HG02938 (cell line): ENCODE measurements at regions not wholly inside any gene's neighbourhood (a gene's known extent, or its start where the extent isn't known, plus 50 kb on each side); places are given as distances from the start of the nearest gene placed in this dataset.
"Not testable (repeated sequence)": the region's sequence is repeated elsewhere in the genome, so short reads cannot be mapped to it uniquely, and the experiment has no call there.

Experiments
- ATAC-seq: cut with Tn5 transposase; IDR thresholded peaks from one replicate; pipeline ENCODE4 v1.9.1; 2021; ENCODE audit warnings: mild to moderate bottlenecking, moderate library complexity; ENCODE audit not compliant: unreplicated experiment

DNA sequence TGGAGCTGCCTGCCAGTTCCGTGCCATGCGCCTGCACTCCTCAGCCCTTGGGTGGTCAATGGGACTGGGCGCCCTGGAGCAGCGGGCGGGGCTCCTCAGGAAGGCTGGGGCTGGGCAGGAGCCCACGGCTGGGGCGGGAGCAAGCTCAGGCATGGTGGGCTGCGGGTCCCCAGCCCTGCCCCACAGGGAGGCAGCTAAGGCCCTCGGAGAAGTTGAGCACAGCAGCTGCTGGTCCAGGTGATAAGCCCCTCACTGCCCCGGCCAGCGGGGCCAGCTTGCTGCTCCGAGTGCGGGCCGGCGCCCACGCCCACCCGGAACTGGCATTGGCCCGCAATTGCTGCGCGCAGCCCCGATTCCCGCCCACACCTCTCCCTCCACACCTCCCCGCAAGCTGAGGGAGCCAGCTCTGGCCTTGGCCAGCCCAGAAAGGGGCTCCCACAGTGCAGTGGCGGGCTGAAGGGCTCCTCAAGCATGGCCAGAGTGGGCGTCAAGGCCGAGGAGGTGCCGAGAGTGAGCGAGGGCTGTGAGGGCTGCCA is 280.3 kb upstream of the SGCG start:
- not testable (repeated sequence) for ATAC-seq

DNA sequence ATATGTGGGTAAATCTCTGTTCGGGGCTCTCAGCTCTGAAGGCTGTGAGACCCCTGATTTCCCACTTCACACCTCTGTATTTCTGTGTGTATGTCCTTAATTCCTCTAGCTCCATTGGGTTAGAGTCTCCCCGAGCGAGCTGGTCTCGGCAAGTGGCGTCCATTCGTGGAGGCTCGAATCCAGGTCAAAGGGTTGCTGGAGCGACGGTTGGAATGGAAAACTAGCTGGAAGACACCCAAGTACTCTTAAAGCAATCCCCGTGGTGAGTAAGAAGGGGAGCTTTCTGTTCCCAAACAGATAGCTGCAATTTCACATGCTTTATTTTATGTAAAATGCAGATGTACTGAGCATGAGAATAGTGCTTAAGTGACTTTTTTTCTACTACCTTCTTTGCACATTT is 277.5 kb upstream of the SGCG start:
- ATAC-seq, result no peak

DNA sequence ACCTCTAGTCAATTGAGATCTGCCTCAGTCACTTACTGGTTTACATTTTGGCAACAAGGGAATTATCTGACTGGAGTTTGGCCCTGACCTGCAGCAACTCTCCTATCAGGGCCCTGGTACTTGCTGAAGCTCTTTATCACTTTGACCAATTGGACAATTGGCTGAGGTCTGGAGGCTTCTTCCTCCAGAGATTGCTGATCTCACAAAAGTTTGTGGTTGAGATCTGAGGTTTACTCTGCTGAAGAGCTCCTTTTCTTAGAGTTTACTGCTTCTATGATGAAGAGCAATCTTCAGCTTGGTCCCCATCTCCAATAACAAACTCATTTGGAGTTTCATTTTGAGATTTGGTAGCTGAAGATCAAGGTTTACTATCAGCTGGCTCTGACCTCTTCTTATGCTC is 276.9 kb upstream of the SGCG start:
- no peak for ATAC-seq

DNA sequence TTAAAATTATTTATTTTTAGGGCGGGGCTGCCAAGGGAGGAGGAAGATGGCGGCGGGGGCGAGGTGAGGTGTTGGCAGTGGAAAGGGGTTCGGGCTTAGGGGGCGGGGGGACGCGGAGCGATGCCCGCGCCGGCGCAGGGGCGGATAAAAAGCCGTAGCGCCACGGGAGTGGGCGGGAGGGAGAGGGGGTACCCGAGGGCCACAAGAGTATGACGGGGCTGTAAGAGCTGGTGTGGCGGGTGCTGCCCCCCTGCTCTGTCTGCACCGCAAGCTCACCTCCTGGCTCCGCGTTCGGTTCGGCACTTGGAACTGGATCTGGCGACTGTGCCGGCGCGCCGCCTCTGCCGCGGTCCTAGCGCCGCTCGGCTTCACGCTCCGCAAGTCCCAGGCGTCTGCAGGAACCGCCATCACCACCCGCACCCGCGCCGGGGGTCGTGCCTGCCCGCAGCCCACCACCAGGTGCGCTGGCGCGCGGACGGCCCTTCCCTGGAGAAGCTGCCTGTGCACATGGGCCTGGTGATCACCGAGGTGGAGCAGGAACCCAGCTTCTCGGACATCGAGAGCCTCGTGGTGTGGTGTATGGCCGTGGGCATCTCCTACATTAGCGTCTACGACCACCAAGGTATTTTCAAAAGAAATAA is 265.2 kb upstream of the SGCG start:
- peak; percentile 52 for ATAC-seq

DNA sequence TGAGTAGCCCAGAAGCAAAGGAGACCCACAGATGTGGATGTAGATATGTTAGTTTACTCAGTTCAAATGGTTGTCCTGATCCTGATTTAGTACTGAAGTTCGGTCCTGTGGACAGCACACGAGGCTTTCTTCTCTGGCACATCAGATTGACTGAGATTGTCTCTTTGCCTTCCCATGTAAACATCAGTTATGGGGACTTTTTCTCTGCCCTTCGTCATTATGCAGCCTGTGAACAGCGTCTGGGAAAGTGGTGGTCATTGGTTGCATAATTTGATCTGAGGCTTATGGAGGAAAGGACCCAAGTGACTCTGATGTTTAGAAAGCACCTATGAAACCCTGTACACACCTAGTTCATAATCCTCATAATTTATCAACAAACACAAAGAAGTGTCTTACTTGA is 264.5 kb upstream of the SGCG start:
- ATAC-seq, result not testable (repeated sequence)

DNA sequence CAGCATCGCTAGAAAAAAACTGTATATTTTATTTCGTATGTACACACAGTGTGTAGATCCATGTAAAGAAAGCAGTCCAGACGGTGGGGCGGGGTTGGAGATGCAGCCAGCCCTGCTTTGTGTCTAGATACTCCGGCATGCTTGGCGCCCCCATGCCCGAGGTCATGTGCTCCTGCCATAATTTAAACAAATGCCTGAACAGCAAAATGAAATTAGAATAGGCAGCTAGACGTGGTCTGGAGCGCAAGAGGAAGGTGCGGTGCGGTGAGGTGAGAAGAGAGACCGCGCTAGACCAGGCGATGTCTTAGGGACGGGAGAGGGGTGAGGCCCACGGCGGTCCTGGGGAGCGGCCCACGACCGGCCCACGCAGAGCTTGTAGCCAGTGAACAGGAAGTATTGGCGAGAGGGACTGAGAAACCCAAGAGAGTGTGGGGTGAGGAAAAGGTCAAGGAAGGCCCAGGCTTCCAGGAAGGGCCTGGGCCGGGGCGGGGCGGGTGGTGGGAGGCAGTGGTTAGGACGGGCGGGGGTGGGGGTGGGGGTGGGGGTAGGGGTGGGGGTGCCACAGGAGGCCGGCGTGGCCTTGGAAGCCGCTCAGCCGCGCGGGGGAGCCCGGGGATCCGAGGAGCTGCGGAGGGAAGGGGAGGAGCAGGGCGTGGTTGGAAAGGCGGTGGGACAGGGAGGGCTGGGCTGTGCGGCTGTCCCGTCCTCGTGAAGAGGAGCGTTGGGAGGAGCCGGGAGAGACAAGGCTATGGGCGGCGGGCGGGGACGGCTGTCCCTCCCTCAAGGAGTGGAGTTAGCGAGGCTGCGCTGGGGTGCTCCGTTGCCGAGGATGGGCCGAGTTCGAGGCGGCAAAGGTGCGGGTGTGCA is 254.7 kb upstream of the SGCG start:
- ATAC-seq, result no peak

DNA sequence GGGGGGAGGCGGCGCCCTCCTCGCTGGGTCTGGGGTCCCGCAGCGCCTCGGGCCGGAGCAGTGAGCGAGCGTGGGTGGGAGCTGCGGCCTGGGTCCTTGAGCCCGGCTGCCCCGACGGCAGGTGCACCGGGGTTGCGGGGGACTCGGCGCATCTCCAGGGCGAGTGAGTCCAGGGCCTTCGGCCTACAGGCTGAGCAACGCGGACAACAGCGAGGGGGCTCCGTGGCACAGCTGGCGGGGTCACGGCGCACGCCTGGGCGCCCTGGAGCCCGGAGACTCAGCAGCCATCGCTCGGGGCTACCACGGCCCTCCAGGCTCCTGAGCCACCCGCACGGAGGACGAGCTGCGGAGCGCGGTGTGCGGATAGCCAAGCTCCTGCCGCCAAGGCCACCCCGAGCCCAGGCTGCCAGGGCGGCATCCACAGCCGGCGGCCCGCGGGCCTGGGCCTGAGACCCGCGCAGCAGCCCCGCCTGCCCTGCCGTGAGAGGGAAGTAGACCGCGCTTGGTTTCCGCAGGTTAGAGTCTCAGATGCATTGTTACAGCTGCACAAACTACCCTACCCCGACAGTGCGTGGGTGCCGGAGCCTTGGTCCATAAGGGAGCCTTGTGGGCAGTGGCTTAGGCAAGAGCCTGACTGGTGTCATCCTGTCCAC is 253.9 kb upstream of the SGCG start:
- no peak for ATAC-seq

DNA sequence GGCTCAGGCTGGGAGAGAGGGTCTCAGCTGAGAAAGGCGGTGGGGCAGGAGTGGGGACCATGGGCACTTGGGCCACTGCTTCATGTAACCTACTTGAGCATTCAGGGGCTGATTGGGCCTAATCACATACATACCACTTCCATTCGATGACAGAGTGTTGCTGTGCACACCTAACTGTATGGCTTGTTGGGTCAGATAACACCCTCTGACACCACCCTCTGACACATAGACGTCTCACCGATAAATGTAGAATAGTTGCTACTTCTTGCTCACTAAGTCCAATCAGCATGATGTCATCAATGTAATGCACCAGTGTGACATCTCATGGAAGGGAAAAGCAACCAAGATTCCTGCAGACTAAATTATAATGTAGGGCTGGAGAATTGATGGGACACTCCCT is 252.9 kb upstream of the SGCG start:
- not testable (repeated sequence) for ATAC-seq

DNA sequence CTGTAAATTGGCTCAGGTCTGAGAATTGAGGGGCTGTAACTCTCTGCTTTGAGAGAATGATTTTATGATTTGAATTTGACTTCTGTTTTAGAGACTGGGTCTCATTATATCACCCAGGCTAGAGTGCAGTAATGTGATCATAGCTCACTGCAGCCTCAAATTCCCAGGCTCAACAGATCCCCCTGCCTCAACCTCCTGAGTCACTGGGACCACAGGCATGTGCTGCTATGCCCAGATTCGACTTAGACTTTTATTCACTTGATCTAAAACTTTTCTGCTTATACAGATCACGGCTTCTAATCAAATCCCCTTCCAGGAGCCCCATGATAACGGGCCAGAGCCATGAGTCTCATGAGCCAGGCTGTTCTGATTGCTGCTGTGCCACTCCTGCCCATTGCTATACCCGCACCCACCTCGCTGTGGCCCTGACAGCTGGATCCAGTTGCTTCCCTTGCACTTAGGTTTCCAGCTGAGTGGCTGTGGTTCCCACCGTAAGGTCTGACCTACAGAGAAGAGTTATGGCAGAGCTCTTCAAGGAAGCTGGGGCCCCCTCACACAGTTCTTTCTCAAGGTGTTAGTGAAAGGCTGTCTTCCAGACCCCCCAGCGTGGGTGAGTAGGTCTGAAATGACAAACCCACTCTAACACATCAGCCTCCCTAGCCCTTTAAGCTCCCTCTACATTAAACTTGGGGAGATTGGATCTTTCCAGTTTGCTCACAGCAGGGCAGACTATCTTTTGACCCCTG is 251.2 kb upstream of the SGCG start:
- no peak for ATAC-seq

DNA sequence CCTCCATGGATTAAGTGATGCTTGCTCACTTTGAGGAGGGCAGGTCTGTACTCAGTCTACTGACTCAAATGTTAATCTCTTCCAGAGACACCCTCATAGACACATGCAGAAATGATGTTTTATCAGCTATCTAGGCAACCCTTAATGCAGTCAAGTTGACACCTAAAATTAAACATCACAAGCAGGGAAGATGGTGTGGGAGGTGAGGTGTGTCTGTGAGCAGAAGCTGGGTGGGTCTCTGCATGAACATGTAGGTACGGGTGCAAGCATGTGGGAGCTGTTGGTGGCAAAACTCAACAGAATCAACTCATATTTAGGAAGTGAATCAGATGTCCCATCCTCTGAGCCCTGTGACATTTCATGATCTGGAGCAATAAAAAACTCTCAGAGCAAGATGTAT is 249.2 kb upstream of the SGCG start:
- ATAC-seq, result no peak

DNA sequence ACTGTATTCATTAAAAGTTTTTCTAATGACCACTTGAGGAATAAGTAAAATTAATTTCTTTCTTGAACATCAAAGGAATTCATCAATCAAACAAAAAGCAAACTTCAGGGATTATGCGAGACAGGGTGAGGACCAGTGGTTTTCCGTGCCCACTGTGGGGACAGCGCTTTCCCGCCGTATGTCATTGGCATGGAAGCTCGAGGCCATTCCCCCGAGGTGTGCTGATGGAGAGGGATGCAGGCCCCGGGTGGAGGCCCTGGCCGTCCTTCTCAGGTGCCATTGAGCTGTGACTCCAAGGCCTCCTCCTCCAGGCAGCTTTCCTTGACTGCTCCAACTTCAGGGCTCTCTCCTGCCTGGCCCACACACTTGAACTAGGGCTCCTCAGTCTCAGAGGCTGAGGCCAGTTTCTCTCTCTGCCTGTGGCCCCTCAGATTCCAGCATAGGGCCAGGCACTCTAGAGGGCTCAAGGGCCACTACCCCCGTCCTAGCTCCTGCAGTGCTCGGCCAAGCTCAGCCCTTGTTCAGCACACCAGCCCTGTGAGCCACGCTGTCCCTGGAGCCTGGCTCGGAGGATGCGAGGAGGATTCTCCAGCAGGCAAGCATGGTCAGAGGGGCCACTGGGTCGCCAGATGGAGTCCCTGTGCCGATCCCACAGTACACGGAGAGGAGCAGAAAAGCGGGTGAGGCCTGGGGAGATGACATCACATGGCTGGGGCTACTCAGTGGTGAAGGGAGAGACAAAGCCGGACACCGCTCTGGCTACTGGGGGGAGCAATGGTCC is 248.0 kb upstream of the SGCG start:
- ATAC-seq, result not testable (repeated sequence)

DNA sequence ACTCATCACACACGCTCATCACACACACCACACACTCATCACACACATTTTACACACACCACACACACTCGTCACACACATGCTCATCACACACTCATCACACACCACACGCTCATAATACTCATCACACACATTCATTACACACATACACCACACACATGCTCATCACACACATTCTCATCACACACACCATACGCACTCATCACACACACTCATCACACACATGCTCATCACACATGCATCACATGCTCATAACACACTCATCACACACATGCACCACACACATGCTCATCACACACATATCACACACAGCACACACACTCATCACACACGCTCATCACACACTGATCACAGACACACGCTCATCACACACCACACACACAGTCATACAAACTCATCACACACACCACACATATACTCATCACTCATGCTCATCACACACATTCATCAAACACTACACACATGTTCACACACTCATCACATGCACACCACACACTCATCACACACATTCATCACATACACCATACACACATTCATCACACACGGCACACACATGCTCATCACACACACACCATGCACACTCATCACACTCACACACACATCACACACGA is 247.1 kb upstream of the SGCG start:
- ATAC-seq, result no peak

DNA sequence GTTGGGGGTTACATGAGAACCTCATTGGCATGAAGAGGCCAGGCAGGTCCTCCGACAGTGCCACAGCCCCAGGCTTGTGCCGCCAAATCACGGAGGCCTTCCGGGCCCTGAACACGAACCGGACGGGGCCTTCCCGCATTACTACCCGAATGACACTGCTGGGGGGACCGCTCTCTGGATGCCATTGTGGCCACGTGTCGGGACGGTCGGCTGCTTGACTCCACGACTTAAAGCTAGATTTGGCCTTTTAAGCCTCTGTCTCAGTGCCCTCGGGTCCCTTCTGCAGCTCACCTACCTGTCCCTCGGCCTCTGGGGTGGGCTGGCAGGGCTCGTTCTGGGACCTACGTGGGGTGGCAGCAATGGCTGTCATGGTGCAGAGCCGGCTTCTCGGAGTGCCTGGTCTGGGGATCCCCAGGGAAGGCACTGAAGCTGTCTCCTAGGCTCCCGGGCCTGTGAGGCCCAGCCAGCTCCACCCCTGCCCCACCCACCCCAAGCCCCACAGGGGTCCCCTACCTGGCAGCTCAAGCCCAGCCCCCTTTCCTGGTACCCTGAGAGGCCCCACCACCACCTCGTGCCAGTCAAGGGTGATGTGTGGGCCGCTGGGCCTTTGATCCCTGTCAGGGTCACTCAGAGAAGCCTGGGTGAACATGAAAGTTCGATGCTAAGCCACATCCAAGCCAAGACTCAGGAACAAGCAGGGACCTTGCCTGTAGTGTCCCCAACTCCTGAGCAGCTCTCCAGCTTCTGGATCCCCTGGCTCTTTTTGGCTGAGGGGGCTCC is 245.8 kb upstream of the SGCG start:
- no peak for ATAC-seq

DNA sequence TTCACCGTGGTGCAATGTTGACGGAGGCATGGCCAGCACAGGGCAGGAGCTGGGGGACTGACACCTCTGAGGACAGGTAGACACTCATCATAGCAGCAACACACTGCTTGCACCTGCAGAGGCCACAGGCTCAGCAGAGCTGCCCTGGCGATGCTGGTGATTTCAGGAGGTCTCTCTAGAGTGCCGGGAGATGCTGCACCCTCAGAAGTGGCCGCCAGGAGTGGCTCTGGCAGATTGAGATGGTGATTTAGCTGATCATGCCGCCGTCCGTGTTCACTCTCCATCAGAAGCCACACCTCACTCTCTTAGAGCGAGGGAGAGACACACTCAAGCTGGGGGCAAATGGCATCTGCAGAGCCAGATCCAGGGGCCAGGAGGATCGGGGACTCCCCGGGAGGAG is 244.6 kb upstream of the SGCG start:
- no peak for ATAC-seq

DNA sequence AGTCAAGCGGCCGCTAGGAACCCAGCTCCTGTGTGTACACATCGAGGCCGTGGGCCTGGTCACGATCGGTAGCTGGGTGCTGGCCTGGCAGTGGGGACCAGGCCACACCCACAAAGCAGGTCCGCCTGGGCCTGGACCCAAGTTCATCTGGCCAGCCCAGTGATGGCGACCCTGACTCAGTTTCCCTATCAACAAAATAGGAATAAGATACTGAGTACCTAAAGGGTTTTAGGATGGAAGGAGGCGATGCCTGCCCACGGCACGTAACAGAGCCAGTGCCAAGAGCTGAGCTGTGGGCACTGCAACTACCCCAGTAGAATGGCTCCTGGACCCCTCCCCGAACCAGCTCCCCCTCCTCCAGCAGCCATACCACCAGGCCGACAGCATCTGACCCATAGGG is 243.5 kb upstream of the SGCG start:
- no peak for ATAC-seq

DNA sequence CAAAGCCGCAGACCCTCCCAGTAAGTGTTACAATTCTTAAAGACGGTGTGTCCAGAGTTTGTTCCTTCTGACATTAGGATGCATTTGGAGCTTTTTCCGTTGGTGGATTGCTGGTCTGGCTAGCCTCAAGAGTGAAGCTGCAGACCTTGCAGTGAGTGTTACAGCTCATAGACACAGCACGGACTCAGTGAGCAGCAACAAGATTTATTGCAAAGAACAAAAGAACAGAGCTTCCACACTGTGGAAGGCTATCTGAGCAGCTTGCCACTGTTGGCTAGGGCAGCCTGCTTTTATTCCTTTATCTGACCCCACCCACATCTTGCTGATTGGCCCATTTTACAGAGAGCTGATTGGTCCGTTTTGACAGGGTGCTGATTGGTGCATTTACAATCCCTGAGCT is 242.8 kb upstream of the SGCG start:
- no peak for ATAC-seq

DNA sequence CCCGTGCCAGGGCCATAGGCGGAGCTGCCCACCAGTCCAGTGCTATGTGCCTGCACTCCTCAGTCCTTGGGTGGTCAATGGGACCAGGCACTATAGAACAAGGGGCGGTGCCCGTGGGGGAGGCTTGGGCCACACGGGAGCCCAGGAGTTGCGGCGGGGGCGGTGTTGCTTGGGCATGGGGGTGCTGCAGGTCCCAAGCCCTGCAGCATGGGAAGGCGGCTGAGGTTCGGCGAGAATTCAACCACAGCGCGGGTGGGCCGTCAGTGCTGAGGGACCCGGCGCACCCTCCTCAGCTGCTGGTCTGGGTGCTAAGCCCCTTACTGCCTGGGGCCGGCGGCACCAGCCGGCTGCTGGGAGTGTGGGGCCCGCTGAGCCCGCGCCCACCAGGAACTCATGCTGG is 242.2 kb upstream of the SGCG start:
- no peak for ATAC-seq

DNA sequence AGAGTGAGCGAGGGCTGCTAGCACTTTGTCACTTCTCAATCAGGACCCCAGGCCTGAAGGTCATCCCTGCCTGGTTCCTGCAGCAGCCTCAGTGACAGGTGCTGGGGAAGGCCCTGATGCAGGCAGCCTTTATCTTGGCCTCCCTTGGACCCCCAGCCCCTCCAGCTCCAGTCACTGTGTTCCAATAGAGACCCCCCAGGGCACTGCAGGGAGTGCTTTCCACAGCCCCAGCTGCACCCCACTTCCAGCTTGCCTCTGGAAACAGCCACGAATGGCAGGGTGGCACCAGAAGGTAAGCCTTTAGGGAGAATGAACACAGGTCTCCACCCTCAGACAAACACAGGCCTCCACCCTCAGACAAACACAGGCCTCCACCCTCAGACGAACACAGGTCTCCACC is 241.6 kb upstream of the SGCG start:
- no peak for ATAC-seq

DNA sequence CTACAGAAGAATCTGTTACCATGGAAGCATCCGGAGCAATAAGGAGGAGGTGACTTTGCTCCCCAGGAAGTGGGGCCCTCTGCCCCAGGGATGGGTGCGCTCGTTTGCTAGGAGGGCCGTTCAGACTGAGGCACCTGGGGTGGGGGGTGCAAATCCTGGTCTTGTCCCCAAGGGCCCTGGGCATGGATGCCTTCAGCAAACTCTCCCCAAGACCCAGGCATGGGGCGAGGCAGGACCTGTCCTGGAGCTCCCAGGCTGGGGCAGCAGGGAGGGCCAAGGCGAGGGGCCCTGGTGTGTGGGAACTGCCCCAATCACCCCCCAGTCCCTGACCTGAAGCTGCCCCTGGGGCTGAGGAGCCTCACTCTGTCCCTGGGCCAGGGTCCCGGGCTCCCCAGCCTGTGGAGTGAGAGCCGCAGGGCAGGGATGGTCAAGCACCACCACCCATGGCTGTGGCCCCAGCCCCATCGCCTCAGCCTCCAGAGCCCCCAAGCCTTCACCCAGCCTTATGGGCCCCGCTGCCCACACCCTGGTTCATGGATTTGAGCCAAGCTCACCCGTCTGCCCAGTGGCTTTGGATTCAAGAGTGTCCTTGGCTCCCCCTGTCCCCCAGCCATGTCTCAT is 240.6 kb upstream of the SGCG start:
- ATAC-seq, result no peak
